HCT116 (cell line): ENCODE measurements at regions not wholly inside any gene's neighbourhood (a gene's known extent, or its start where the extent isn't known, plus 50 kb on each side); places are given as distances from the start of the nearest gene placed in this dataset.

Source experiments
- ATAC-seq: fragments of 200-7000 bp; cut with Tn5 transposase; 2 replicates; pipeline ENCODE4 v1.9.1; 2020; ENCODE audit warnings: mild to moderate bottlenecking, moderate library complexity
- BruUV-seq: library from RNA; stranded (reverse); fragments of 400-500 nt; replicated peaks from 2 replicates; lab custom pipeline; 2021; lab: Mats Ljungman, UMichigan
- CTCF ChIA-PET: fragments of 300-600 bp; sonication (Branson Sonifier 250); formaldehyde crosslinking; loops from one replicate; lab custom pipeline; 2021; ENCODE audit warnings: antibody characterized with exemption; lab: Charles Lee
- POLR2A ChIA-PET: fragments of 300-600, 350-600 bp; sonication (Branson Sonifier 250); formaldehyde crosslinking; loops from one replicate; lab custom pipeline; 2021; ENCODE audit warnings: antibody characterized with exemption; lab: Charles Lee
- RAD21 ChIA-PET, 2 experiments: fragments of 300-600 bp; sonication (Branson Sonifier 250); formaldehyde crosslinking; loops; one replicate each; lab custom pipeline; 2023; ENCODE audit warnings: low total read pairs in 2 of 2; ENCODE audit not compliant: uncharacterized antibody in 2 of 2, unreplicated experiment in 2 of 2, low non-redundant PET in 1 of 2; lab: Charles Lee
- DNase-seq: peaks from one replicate; pipeline ENCODE4 v3.0.0-alpha.2; 2010; ENCODE audit warnings: low read depth, low spot score
- H2AFZ ChIP-seq: fragments of 200-600 bp; shearing (Covaris generic), sonication (generic); 2 replicates; pipeline ENCODE4 v1.6.1; 2017; ENCODE audit warnings: low read depth, mixed run types, mixed read lengths, antibody characterized with exemption, low read length; ENCODE audit not compliant: poor library complexity, severe bottlenecking
- H3K27ac ChIP-seq: 2 replicates; pipeline ENCODE4 v1.5.1; 2012; ENCODE audit warnings: low read depth, low read length
- H3K27me3 ChIP-seq: fragments of 200-600 bp; sonication (generic); 2 replicates; pipeline ENCODE4 v1.6.1; 2016; ENCODE audit warnings: mixed run types, low read length, mixed read lengths; ENCODE audit not compliant: insufficient read depth
- H3K36me3 ChIP-seq, 2 experiments: fragments of 200-500 bp in 1 of 2; fragments of 200-600 bp in 1 of 2; sonication (Bioruptor generic) in 1 of 2; sonication (generic) in 1 of 2; 2 replicates each; pipeline versions ENCODE4 v1.5.1 to v1.6.1; 2014 to 2016; ENCODE audit warnings: low read length in 2 of 2, inconsistent platforms in 1 of 2, mixed read lengths in 1 of 2, mixed run types in 1 of 2; ENCODE audit not compliant: insufficient read depth in 2 of 2, control insufficient read depth in 1 of 2
- H3K4me1 ChIP-seq, 2 experiments: fragments of 200-600 bp in 1 of 2; sonication (generic) in 1 of 2; 2 replicates each; pipeline versions ENCODE4 v1.5.1 to v1.6.1; 2012 to 2017; ENCODE audit warnings: low read length in 2 of 2, inconsistent platforms in 1 of 2, mild to moderate bottlenecking in 1 of 2, mixed read lengths in 1 of 2, mixed run types in 1 of 2, moderate library complexity in 1 of 2; ENCODE audit not compliant: insufficient read depth in 2 of 2, control insufficient read depth in 1 of 2
- H3K4me2 ChIP-seq: fragments of 200-600 bp; sonication (generic); 2 replicates; pipeline ENCODE4 v1.6.1; 2017; ENCODE audit warnings: mixed run types, low read length, mixed read lengths
- H3K4me3 ChIP-seq, 2 experiments: fragments of 200-600 bp in 1 of 2; sonication (generic) in 1 of 2; replicated peaks in 1 of 2; 2 replicates each; pipeline ENCODE4 v1.5.1; 2011 to 2016; ENCODE audit warnings: low read length in 2 of 2, control low read depth in 1 of 2, low read depth in 1 of 2, mild to moderate bottlenecking in 1 of 2, mixed read lengths in 1 of 2, mixed run types in 1 of 2
- H3K79me2 ChIP-seq: fragments of 200-600 bp; sonication (generic); 2 replicates; pipeline ENCODE4 v1.6.1; 2017; ENCODE audit warnings: mild to moderate bottlenecking, mixed run types, low read length, moderate library complexity, mixed read lengths; ENCODE audit not compliant: insufficient read depth
- H3K9ac ChIP-seq: fragments of 200-600 bp; sonication (generic); 2 replicates; pipeline ENCODE4 v1.6.1; 2016; ENCODE audit warnings: low read length, mixed read lengths
- H3K9me2 ChIP-seq: fragments of 200-600 bp; sonication (generic), shearing (Covaris generic); 2 replicates; pipeline ENCODE4 v1.6.1; 2017; ENCODE audit warnings: mixed run types, mild to moderate bottlenecking, moderate library complexity; ENCODE audit not compliant: insufficient read depth
- H3K9me3 ChIP-seq, 2 experiments: fragments of 200-500 bp in 1 of 2; fragments of 200-600 bp in 1 of 2; sonication (Bioruptor generic) in 1 of 2; sonication (generic) in 1 of 2; 2 replicates each; pipeline ENCODE4 v1.6.1; 2014 to 2017; ENCODE audit warnings: low read length in 2 of 2, mixed read lengths in 2 of 2, inconsistent platforms in 1 of 2, low read depth in 1 of 2, mild to moderate bottlenecking in 1 of 2, mixed run types in 1 of 2, moderate library complexity in 1 of 2; ENCODE audit not compliant: control insufficient read depth in 1 of 2, insufficient read depth in 1 of 2
- H4K20me1 ChIP-seq: fragments of 200-600 bp; sonication (generic), shearing (Covaris generic); 2 replicates; pipeline ENCODE4 v1.6.1; 2017; ENCODE audit warnings: mixed run types, mild to moderate bottlenecking, moderate library complexity; ENCODE audit not compliant: insufficient read depth
- CBX3 ChIP-seq: IDR thresholded peaks from 2 replicates; pipeline ENCODE4 v1.6.1; 2012; ENCODE audit warnings: low read depth
- CEBPB ChIP-seq: IDR thresholded peaks from 2 replicates; pipeline ENCODE4 v1.6.1; 2012; ENCODE audit warnings: low read depth
- CTCF ChIP-seq, 3 experiments: fragments of 200-600 bp in 1 of 3; sonication (generic) in 1 of 3; IDR thresholded peaks in 2 of 3; conservative IDR thresholded peaks in 1 of 3; 2 replicates each; pipeline ENCODE4 v1.5.1; 2012 to 2017; ENCODE audit warnings: low read depth in 2 of 3, low read length in 2 of 3, antibody characterized with exemption in 1 of 3, borderline replicate concordance in 1 of 3, control low read depth in 1 of 3, mild to moderate bottlenecking in 1 of 3, mixed read lengths in 1 of 3, mixed run types in 1 of 3, moderate library complexity in 1 of 3; ENCODE audit not compliant: insufficient read depth in 1 of 3
- EGR1 ChIP-seq: IDR thresholded peaks from 2 replicates; pipeline ENCODE4 v1.6.1; 2012; ENCODE audit warnings: low read depth
- ELF1 ChIP-seq: IDR thresholded peaks from 2 replicates; pipeline ENCODE4 v1.6.1; 2012; ENCODE audit warnings: low read depth, borderline replicate concordance
- EZH2 ChIP-seq: fragments of 200-600 bp; sonication (generic); IDR thresholded peaks from 2 replicates; pipeline ENCODE4 v1.6.1; 2017; ENCODE audit warnings: antibody characterized with exemption, mixed run types
- FOSL1 ChIP-seq: IDR thresholded peaks from 2 replicates; pipeline ENCODE4 v1.6.1; 2012; ENCODE audit warnings: low read depth
- JUND ChIP-seq: IDR thresholded peaks from 2 replicates; pipeline ENCODE4 v1.6.1; 2012
- POLR2AphosphoS5 ChIP-seq: IDR thresholded peaks from 2 replicates; pipeline ENCODE4 v1.6.1; 2011; ENCODE audit warnings: mild to moderate bottlenecking, low read depth, low read length, moderate library complexity
- RAD21 ChIP-seq: IDR thresholded peaks from 2 replicates; pipeline ENCODE4 v1.6.1; 2012; ENCODE audit warnings: low read depth, mild to moderate bottlenecking
- REST ChIP-seq: IDR thresholded peaks from 2 replicates; pipeline ENCODE4 v1.6.1; 2012; ENCODE audit warnings: low read depth
- SIN3A ChIP-seq: IDR thresholded peaks from 2 replicates; pipeline ENCODE4 v1.6.1; 2012; ENCODE audit warnings: low read depth
- SP1 ChIP-seq: IDR thresholded peaks from 2 replicates; pipeline ENCODE4 v1.6.1; 2012; ENCODE audit warnings: low read depth
- TCF7L2 ChIP-seq: IDR thresholded peaks from 2 replicates; pipeline ENCODE4 v1.7.0; 2011; ENCODE audit warnings: borderline replicate concordance, inconsistent platforms; ENCODE audit not compliant: insufficient read depth, insufficient read length; ENCODE audit errors: extremely low read depth
- ZBTB33 ChIP-seq: IDR thresholded peaks from 2 replicates; pipeline ENCODE4 v1.6.1; 2011; ENCODE audit warnings: mild to moderate bottlenecking, low read length, moderate library complexity; ENCODE audit not compliant: insufficient replicate concordance; ENCODE audit errors: extremely low read depth
- ZFX ChIP-seq: fragments of 450-650 bp; IDR thresholded peaks from 2 replicates; pipeline ENCODE4 v1.6.1; 2017
- intact Hi-C: fragments of 100-400 bp; cut with micrococcal nuclease; formaldehyde crosslinking; loops from 2 replicates; pipeline ENCODE4 v1.10.0; 2022

DNA sequence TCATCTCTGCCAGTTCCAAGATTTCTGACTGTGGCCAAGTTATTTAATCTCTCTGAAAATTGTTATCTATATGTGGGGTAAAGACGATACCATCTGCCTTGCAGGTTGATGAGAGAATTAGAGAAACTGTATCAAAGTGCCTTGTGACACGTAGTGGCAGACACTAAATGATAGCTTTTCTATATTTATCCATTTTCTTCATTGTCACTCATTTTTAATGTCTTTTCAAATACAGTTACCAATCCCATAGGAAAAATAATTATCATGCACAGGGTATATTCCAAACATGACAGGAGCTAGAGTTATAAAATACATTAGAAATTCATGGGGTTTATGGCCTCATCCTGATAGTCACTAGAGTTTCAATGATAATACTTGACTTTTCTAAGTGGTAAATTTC, 95.6 kb upstream of the NOL4 start (continued):
- TF ChIP-seq CTCF (IDR thresholded peaks at IDR 0.05 in 2 of 3, conservative IDR thresholded peaks at IDR 0.05 in 1 of 3; ENCODE audit: borderline replicate concordance in 1 of 3, insufficient read depth in 1 of 3, low read depth in 2 of 3, low read length in 2 of 3): no peak
- TF ChIP-seq ZFX: no peak
- no peak for TF ChIP-seq ZBTB33
- no peak for TF ChIP-seq JUND

DNA sequence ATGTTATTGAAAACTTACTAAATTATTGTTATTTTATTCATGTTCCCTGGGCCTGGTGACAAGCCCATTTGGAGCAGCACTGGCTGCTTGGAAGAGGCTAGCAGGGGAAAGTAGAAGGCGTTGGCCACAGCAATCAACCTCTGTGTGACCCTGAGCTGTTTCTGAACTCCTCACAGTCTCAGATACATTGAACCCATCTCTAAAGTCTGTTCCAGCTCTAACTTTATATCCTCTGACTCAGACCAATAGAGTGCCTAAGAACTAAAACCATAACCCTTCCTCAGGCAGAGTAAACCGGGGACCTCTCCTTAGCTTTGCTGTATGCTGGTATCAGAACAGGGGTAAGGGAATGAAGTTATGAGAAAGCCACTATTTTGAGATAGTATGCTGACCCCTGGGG, 96.4 kb upstream of the NOL4 start:
- H3K4me1 ChIP-seq: no peaks in the 10 kb centered on the region
- H3K9me3 ChIP-seq: no peaks in the 10 kb centered on the region; a peak in 1 of 4 replicates
- ChIA-PET RAD21 (no interaction called here), POLR2A (no interaction called here), CTCF (interaction anchor here (1.3 kb wide), 1 partner anchor 198 kb away, joined by 4 read pairs; no protein-coding TSS in a partner anchor)
- H2AFZ ChIP-seq: no peak overlapping the region
- H3K79me2 ChIP-seq: no peaks in the 10 kb centered on the region
- no peaks in the 10 kb centered on the region for H4K20me1 ChIP-seq
- intact Hi-C loops: no loop called here
- no peak overlapping the region for H3K4me3 ChIP-seq
- H3K4me2 ChIP-seq: no peak overlapping the region
- no TSS peak for BruUV-seq
- DNase-seq (no peak), ATAC-seq (no peak)
- H3K27ac ChIP-seq: no peak overlapping the region
- H3K9ac ChIP-seq: no peak overlapping the region
- no peaks in the 10 kb centered on the region for H3K36me3 ChIP-seq
- no peaks in the 10 kb centered on the region for H3K9me2 ChIP-seq
- H3K27me3 ChIP-seq: no peaks in the 10 kb centered on the region
- no peak for TF ChIP-seq ZFX
- no peak for TF ChIP-seq SIN3A
- no peak for TF ChIP-seq JUND
- TF ChIP-seq CTCF (IDR thresholded peaks at IDR 0.05 in 2 of 3, conservative IDR thresholded peaks at IDR 0.05 in 1 of 3; ENCODE audit: borderline replicate concordance in 1 of 3, insufficient read depth in 1 of 3, low read depth in 2 of 3, low read length in 2 of 3): no peak
- TF ChIP-seq SP1: no peak
- no peak for TF ChIP-seq EZH2
- no peak for TF ChIP-seq TCF7L2
- TF ChIP-seq CBX3: no peak
- no peak for TF ChIP-seq RAD21
- TF ChIP-seq FOSL1: no peak
- no peak for TF ChIP-seq ELF1
- no peak for TF ChIP-seq EGR1
- no peak for TF ChIP-seq CEBPB
- no peak for TF ChIP-seq REST
- no peak for TF ChIP-seq POLR2AphosphoS5
